ENCODE measurements at regions not wholly inside any gene's neighbourhood (a gene's known extent, or its start where the extent isn't known, plus 50 kb on each side); places are given as distances from the start of the nearest gene placed in this dataset.

DNA sequence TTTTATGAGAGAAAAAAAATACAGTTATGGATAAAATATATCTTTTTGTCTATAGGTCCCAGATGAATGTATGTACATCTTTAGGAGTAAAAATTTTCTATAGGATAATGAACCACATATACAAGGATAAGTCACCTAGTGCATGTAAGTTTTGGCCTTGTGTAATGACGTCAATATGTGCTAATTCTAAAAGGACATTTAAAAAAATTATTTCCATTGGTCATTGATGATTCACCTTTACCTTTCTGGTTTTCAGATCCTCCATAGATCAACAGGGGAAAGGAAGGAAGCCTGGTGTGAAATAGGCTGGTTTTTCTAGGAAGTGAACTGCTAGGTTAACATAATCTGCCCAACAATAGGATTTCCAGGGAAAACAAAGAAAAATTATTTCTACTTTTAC is 684.3 kb upstream of the SOX9 start (continued):
- no peak for TF ChIP-seq RBBP5 (IDR thresholded peaks at IDR 0.05; ENCODE audit: borderline replicate concordance, low read depth, low read length)
- no peak for TF ChIP-seq SIX5 (IDR thresholded peaks at IDR 0.05; ENCODE audit: low read depth, low read length)
- no peak for TF ChIP-seq CEBPB (IDR thresholded peaks at IDR 0.05; ENCODE audit: low read depth, low read length)
- TF ChIP-seq FOSL1 (IDR thresholded peaks at IDR 0.05; ENCODE audit: insufficient read depth, low read depth, low read length), result no peak
